ENCODE measurements at regions not wholly inside any gene's neighbourhood (a gene's known extent, or its start where the extent isn't known, plus 50 kb on each side); places are given as distances from the start of the nearest gene placed in this dataset.
A peak's percentile ranks its signal among the peaks of the same experiment; 100 is the strongest.

GRCh38 chr20:58087562-58087858 is 140.9 kb downstream of the ANKRD60 start:
- no peak for DNase-seq

GRCh38 chr20:58086763-58087561 is 141.5 kb downstream of the ANKRD60 start:
- peak in 1 of 2 experiments; percentile 16 for DNase-seq

- no peak for DNase-seq
These were observed 143.5 kb downstream of the ANKRD60 start for GRCh38 chr20:58084966-58085365.

GRCh38 chr20:58084566-58084965 is 143.9 kb downstream of the ANKRD60 start:
- no peak for DNase-seq

GRCh38 chr20:58081846-58082245 is 146.6 kb downstream of the ANKRD60 start:
- DNase-seq, result no peak

- no peak for DNase-seq
These were observed 149.5 kb downstream of the ANKRD60 start for GRCh38 chr20:58078741-58079522.

GRCh38 chr20:58077282-58077681 is 151.2 kb downstream of the ANKRD60 start:
- DNase-seq, result no peak

- DNase-seq, result no peak
These were observed 152.0 kb downstream of the ANKRD60 start for GRCh38 chr20:58076405-58076804.

- no peak for DNase-seq
These were observed 152.7 kb downstream of the ANKRD60 start for GRCh38 chr20:58075586-58076345.

- DNase-seq, result no peak
These were observed 154.3 kb downstream of the ANKRD60 start for GRCh38 chr20:58073945-58074856.

- no peak for DNase-seq
These were observed 155.5 kb downstream of the ANKRD60 start for GRCh38 chr20:58072695-58073671.

GRCh38 chr20:58071991-58072390 is 156.5 kb downstream of the ANKRD60 start:
- no peak for DNase-seq

GRCh38 chr20:58071298-58071697 is 157.2 kb downstream of the ANKRD60 start:
- no peak for DNase-seq

- no peak for DNase-seq
These were observed 157.7 kb downstream of the ANKRD60 start for GRCh38 chr20:58070664-58071196.

- no peak for DNase-seq
These were observed 158.4 kb downstream of the ANKRD60 start for GRCh38 chr20:58069796-58070663.

- no peak for DNase-seq
These were observed 159.2 kb downstream of the ANKRD60 start for GRCh38 chr20:58069207-58069606.

GRCh38 chr20:58065508-58066361 is 162.7 kb downstream of the ANKRD60 start:
- DNase-seq, result no peak

GRCh38 chr20:58064411-58065010 is 163.9 kb downstream of the ANKRD60 start:
- DNase-seq, result no peak

- no peak for DNase-seq
These were observed 169.3 kb downstream of the ANKRD60 start for GRCh38 chr20:58059260-58059544.
